K562 (cell line): ENCODE measurements at regions not wholly inside any gene's neighbourhood (a gene's known extent, or its start where the extent isn't known, plus 50 kb on each side); places are given as distances from the start of the nearest gene placed in this dataset.

Experiments
- ATAC-seq: fragments of 200-7000 bp; cut with Tn5 transposase; 3 replicates; pipeline ENCODE4 v1.9.1; 2020; ENCODE audit warnings: moderate library complexity
- BruUV-seq: library from RNA; stranded (reverse); fragments of 400-500 nt; replicated peaks from 2 replicates; lab custom pipeline; 2021; lab: Mats Ljungman, UMichigan
- CTCF ChIA-PET: fragments of 300-600 bp; formaldehyde crosslinking; extraction: SDS; loops from one replicate; lab custom pipeline; 2021; ENCODE audit warnings: low intra/inter-chr PET ratio; lab: Yijun Ruan, JAX
- POLR2A ChIA-PET: fragments of 300-600, 350-650 bp; sonication (Branson Sonifier 250); formaldehyde crosslinking; extraction: SDS; loops from one replicate; lab custom pipeline; 2021; ENCODE audit warnings: antibody characterized with exemption, inconsistent platforms; lab: Yijun Ruan, JAX
- DNase-seq, 4 experiments: peaks; one replicate each; pipeline versions ENCODE4 v3.0.0 to v3.0.0-alpha.2; 2011 to 2018; ENCODE audit warnings: low spot score in 3 of 4, mixed read lengths in 3 of 4; ENCODE audit errors: extremely low read depth in 1 of 4
- FAIRE-seq: peaks from 2 replicates; lab custom pipeline; 2011; peaks lifted over from hg19 to GRCh38; lab: Jason Lieb, UNC
- H2AFZ ChIP-seq: 2 replicates; pipeline ENCODE4 v1.6.0; 2011; ENCODE audit warnings: low read depth, low read length, control low read depth, inconsistent platforms
- H3K27ac ChIP-seq: fragments of 200-600 bp; 3 replicates; pipeline ENCODE4 v1.8.0; 2011; ENCODE audit warnings: low read depth, mild to moderate bottlenecking, control low read depth, inconsistent platforms, low read length, moderate library complexity, mixed read lengths; ENCODE audit errors: extremely low read depth
- H3K27me3 ChIP-seq, 2 experiments: fragments of 300-600 bp in 1 of 2; 2 replicates in 1 of 2; 3 replicates in 1 of 2; pipeline versions ENCODE4 v1.6.0 to v1.8.0; 2011; ENCODE audit warnings: inconsistent platforms in 2 of 2, low read length in 2 of 2, mild to moderate bottlenecking in 1 of 2, mixed read lengths in 1 of 2, moderate library complexity in 1 of 2; ENCODE audit not compliant: control insufficient read depth in 2 of 2, insufficient read depth in 2 of 2
- H3K36me3 ChIP-seq: fragments of 300-600 bp; 3 replicates; pipeline ENCODE4 v1.8.0; 2011; ENCODE audit warnings: mild to moderate bottlenecking, low read length, inconsistent platforms; ENCODE audit not compliant: control insufficient read depth, insufficient read depth
- H3K4me1 ChIP-seq, 2 experiments: fragments of 200-600 bp in 1 of 2; replicated peaks in 1 of 2; 2 replicates in 1 of 2; 3 replicates in 1 of 2; pipeline versions ENCODE4 v1.5.1 to v1.8.0; 2011; ENCODE audit warnings: inconsistent platforms in 2 of 2, low read length in 2 of 2, mild to moderate bottlenecking in 1 of 2, mixed read lengths in 1 of 2, moderate library complexity in 1 of 2; ENCODE audit not compliant: control insufficient read depth in 2 of 2, insufficient read depth in 2 of 2
- H3K4me2 ChIP-seq: 2 replicates; pipeline ENCODE4 v1.6.1; 2011; ENCODE audit warnings: low read length, control low read depth, inconsistent platforms, mixed read lengths; ENCODE audit not compliant: insufficient read depth
- H3K4me3 ChIP-seq: fragments of 200-600 bp; sonication (generic), shearing (Covaris generic); 2 replicates; pipeline ENCODE4 v1.5.1; 2016; ENCODE audit warnings: control low read depth, inconsistent platforms
- H3K79me2 ChIP-seq: fragments of 200-600 bp; 3 replicates; pipeline ENCODE4 v1.8.0; 2011; ENCODE audit warnings: low read length, inconsistent platforms; ENCODE audit not compliant: control insufficient read depth, insufficient read depth
- H3K9ac ChIP-seq, 2 experiments: 2 replicates each; pipeline versions ENCODE4 v1.6.0 to v1.6.1; 2011; ENCODE audit warnings: low read depth in 2 of 2, low read length in 2 of 2, control low read depth in 1 of 2, inconsistent platforms in 1 of 2, mild to moderate bottlenecking in 1 of 2, mixed read lengths in 1 of 2; ENCODE audit not compliant: insufficient read depth in 1 of 2
- H3K9me1 ChIP-seq: one replicate; pipeline ENCODE4 v1.6.0; 2011; ENCODE audit warnings: inconsistent platforms, mild to moderate bottlenecking, low read length, moderate library complexity; ENCODE audit not compliant: control insufficient read depth, insufficient read depth
- H3K9me3 ChIP-seq: replicated peaks from 2 replicates; pipeline ENCODE4 v1.5.1; 2011; ENCODE audit warnings: low read depth, low read length, inconsistent platforms; ENCODE audit not compliant: control insufficient read depth, insufficient read depth
- H4K20me1 ChIP-seq: replicated peaks from 2 replicates; pipeline ENCODE4 v1.6.1; 2011; ENCODE audit warnings: low read length, inconsistent platforms, mixed read lengths; ENCODE audit not compliant: control insufficient read depth, insufficient read depth
- BACH1 ChIP-seq: fragments of 200-800 bp; sonication (Bioruptor generic); IDR thresholded peaks from 2 replicates; pipeline ENCODE4 v1.6.1; 2016; ENCODE audit warnings: missing genetic modification characterization, missing compliant biosample characterization
- NCOA4 ChIP-seq: fragments of 450-650 bp; IDR thresholded peaks from 2 replicates; pipeline ENCODE4 v1.6.1; 2018; ENCODE audit warnings: mild to moderate bottlenecking; ENCODE audit not compliant: partially characterized antibody
- RBFOX2 ChIP-seq: fragments of 200-400 bp; formaldehyde crosslinking; IDR thresholded peaks from 2 replicates; pipeline ENCODE4 v1.6.1; 2017; ENCODE audit warnings: low read depth, mild to moderate bottlenecking, low read length, moderate library complexity
- SMARCB1 ChIP-seq: IDR thresholded peaks from 2 replicates; pipeline ENCODE4 v1.6.1; 2011; ENCODE audit warnings: improper control_type of control experiment, low read depth; ENCODE audit not compliant: insufficient read length
- STAT5A ChIP-seq: IDR thresholded peaks from 2 replicates; pipeline ENCODE4 v1.6.1; 2012; ENCODE audit warnings: low read length, inconsistent platforms, borderline replicate concordance
- TEAD2 ChIP-seq: fragments of 450-650 bp; IDR thresholded peaks from 2 replicates; pipeline ENCODE4 v1.6.1; 2016; ENCODE audit warnings: missing genetic modification characterization, control low read depth, missing compliant biosample characterization
- XRCC4 ChIP-seq: IDR thresholded peaks from one replicate; pipeline ENCODE4 v1.6.1; 2011; ENCODE audit not compliant: insufficient read depth, insufficient read length; ENCODE audit errors: extremely low read depth
- ZNF609 ChIP-seq: sonication (generic); formaldehyde crosslinking; IDR thresholded peaks from 2 replicates; pipeline ENCODE4 v1.8.1; 2023; ENCODE audit warnings: missing genetic modification reagents, mild to moderate bottlenecking, borderline replicate concordance
- WGBS: fragments of 100-300 bp; shearing (Covaris generic); methylation state at CpG from one replicate; pipeline ENCODE4 v1.1.6; 2016; ENCODE audit warnings: low coverage, mixed read lengths; ENCODE audit not compliant: insufficient coverage; ENCODE audit errors: missing lambda C conversion rate; 5-methylcytosine and 5-hydroxymethylcytosine counted together
- in situ Hi-C: fragments of 300-500 bp; cut with MboI; formaldehyde crosslinking; loops from 4 replicates; pipeline ENCODE4 v1.15.0; 2018; ENCODE audit warnings: inconsistent platforms, mixed read lengths
- intact Hi-C: fragments of 100-400 bp; cut with micrococcal nuclease; formaldehyde crosslinking; loops from 2 replicates; pipeline ENCODE4 v1.14.2; 2022
- TF ChIP-seq, protein P1 (sequence below): sonication (generic); formaldehyde crosslinking; IDR thresholded peaks from 2 replicates; pipeline ENCODE4 v1.8.1; 2023; ENCODE audit warnings: mild to moderate bottlenecking, missing genetic modification reagents
- TF ChIP-seq, protein P2 (sequence below): IDR thresholded peaks from 2 replicates; pipeline ENCODE4 v1.6.1; 2016; ENCODE audit warnings: missing genetic modification characterization, missing compliant biosample characterization

DNA sequence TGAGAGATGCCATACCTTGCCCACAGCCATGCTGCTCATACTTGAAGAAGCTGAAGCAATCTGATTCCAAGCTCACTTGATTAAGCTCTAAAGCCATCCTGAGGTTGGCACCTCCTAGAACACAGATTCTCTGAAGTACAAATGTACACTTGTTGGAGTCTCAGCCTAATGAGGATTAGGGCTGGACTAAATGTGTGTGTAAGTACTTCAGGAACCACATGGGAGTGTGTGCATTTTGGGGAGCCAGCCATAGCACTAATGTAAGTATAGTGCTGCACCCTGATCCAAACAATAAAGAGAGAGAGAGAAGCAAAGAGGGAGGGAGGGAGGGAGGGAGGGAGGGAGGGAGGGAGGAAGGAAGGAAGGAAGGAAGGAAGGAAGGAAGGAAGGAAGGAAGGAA is 458.6 kb downstream of the MAFB start:
- FAIRE-seq = no peak
- no peaks in the 10 kb centered on the region for H3K79me2 ChIP-seq
- no peaks in the 10 kb centered on the region for H3K4me1 ChIP-seq
- H3K9me3 ChIP-seq = no peaks in the 10 kb centered on the region
- H3K9ac ChIP-seq = no peak overlapping the region
- no peaks in the 10 kb centered on the region for H3K9me1 ChIP-seq
- H2AFZ ChIP-seq = no peak overlapping the region
- H3K36me3 ChIP-seq = no peaks in the 10 kb centered on the region
- ATAC-seq = no peak
- H3K4me3 ChIP-seq = no peak overlapping the region
- DNase-seq = no peak
- POLR2A ChIA-PET = no interaction called here
- BruUV-seq = no TSS peak
- intact Hi-C loops (no loop called here), in situ Hi-C loops (no loop called here)
- H4K20me1 ChIP-seq = no peaks in the 10 kb centered on the region
- no peak overlapping the region for H3K4me2 ChIP-seq
- CTCF ChIA-PET = no interaction called here
- H3K27ac ChIP-seq = no peak overlapping the region
- no peaks in the 10 kb centered on the region for H3K27me3 ChIP-seq
- TF ChIP-seq NCOA4 = no peak
- no peak for TF ChIP-seq RBFOX2
- TF ChIP-seq, all 486 proteins: peak for 0

- Histone ChIP-seq H3K4me1 (no peaks in the 10 kb centered on the region), H3K4me2 (no peak overlapping the region), H3K9me3 (no peaks in the 10 kb centered on the region), H3K9ac (no peak overlapping the region), H4K20me1 (no peaks in the 10 kb centered on the region), H3K36me3 (no peaks in the 10 kb centered on the region), H2AFZ (no peak overlapping the region), H3K9me1 (no peaks in the 10 kb centered on the region), H3K27ac (no peak overlapping the region), H3K4me3 (no peak overlapping the region), H3K27me3 (no peaks in the 10 kb centered on the region), H3K79me2 (no peaks in the 10 kb centered on the region)
- WGBS = 0% methylated on average over 2 of the region's 2 CpGs
- CTCF ChIA-PET = no interaction called here
- DNase-seq = no peak
- no peak for ATAC-seq
- no TSS peak for BruUV-seq
- intact Hi-C loops (no loop called here), in situ Hi-C loops (no loop called here)
- no peak for FAIRE-seq
- POLR2A ChIA-PET = no interaction called here
- TF ChIP-seq XRCC4 (no peak), BACH1 (no peak), TEAD2 (tag) (no peak), SMARCB1 (no peak), ZNF609 (CRISPR knock-in tag) (no peak), STAT5A (no peak)
- TF ChIP-seq, protein P1, sequence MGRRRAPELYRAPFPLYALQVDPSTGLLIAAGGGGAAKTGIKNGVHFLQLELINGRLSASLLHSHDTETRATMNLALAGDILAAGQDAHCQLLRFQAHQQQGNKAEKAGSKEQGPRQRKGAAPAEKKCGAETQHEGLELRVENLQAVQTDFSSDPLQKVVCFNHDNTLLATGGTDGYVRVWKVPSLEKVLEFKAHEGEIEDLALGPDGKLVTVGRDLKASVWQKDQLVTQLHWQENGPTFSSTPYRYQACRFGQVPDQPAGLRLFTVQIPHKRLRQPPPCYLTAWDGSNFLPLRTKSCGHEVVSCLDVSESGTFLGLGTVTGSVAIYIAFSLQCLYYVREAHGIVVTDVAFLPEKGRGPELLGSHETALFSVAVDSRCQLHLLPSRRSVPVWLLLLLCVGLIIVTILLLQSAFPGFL (CRISPR knock-in tag) = no peak
- TF ChIP-seq, protein P2, sequence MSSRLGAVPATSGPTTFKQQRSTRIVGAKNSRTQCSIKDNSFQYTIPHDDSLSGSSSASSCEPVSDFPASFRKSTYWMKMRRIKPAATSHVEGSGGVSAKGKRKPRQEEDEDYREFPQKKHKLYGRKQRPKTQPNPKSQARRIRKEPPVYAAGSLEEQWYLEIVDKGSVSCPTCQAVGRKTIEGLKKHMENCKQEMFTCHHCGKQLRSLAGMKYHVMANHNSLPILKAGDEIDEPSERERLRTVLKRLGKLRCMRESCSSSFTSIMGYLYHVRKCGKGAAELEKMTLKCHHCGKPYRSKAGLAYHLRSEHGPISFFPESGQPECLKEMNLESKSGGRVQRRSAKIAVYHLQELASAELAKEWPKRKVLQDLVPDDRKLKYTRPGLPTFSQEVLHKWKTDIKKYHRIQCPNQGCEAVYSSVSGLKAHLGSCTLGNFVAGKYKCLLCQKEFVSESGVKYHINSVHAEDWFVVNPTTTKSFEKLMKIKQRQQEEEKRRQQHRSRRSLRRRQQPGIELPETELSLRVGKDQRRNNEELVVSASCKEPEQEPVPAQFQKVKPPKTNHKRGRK = no peak
Observed at GRCh38 chr20:40225596-40225995, 463.4 kb downstream of the MAFB start.
